ENCODE measurements at regions not wholly inside any gene's neighbourhood (a gene's known extent, or its start where the extent isn't known, plus 50 kb on each side); places are given as distances from the start of the nearest gene placed in this dataset.

DNA sequence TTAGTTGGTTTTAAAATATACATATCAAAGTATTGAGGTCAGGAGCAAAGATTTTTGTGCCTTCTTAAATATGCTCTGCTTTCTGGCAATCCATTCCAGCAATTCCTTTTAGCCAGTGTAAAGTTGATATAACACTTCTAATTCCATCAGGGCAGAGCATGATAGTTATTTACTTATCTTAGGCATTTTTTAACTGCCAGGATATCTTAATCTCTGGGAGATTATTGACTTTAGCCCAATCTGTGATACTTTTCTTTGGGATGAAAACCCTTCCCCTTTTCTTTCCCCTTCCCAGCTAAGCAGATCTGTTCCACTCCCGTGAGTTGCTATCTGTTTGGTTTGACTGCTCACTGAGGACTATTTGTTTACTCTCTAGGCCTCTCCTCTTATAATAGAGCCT lies 168.7 kb upstream of the RSPO3 start:
- no peaks in the 10 kb centered on the region for H3K4me1 ChIP-seq (ENCODE audit: control insufficient read depth in 1 of 2, insufficient read depth in 1 of 2, low read depth in 1 of 2, low read length in 1 of 2)
- TF ChIP-seq, protein P1, sequence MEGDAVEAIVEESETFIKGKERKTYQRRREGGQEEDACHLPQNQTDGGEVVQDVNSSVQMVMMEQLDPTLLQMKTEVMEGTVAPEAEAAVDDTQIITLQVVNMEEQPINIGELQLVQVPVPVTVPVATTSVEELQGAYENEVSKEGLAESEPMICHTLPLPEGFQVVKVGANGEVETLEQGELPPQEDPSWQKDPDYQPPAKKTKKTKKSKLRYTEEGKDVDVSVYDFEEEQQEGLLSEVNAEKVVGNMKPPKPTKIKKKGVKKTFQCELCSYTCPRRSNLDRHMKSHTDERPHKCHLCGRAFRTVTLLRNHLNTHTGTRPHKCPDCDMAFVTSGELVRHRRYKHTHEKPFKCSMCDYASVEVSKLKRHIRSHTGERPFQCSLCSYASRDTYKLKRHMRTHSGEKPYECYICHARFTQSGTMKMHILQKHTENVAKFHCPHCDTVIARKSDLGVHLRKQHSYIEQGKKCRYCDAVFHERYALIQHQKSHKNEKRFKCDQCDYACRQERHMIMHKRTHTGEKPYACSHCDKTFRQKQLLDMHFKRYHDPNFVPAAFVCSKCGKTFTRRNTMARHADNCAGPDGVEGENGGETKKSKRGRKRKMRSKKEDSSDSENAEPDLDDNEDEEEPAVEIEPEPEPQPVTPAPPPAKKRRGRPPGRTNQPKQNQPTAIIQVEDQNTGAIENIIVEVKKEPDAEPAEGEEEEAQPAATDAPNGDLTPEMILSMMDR (IDR thresholded peaks at IDR 0.05): no peak
- H3K4me3 ChIP-seq (ENCODE audit: low read depth in 1 of 2, low read length in 1 of 2): no peak overlapping the region
- H3K27me3 ChIP-seq: no peaks in the 10 kb centered on the region
- no peaks in the 10 kb centered on the region for H3K36me3 ChIP-seq
- no peaks in the 10 kb centered on the region for H3K9me3 ChIP-seq
- no peak overlapping the region for H3K27ac ChIP-seq

DNA sequence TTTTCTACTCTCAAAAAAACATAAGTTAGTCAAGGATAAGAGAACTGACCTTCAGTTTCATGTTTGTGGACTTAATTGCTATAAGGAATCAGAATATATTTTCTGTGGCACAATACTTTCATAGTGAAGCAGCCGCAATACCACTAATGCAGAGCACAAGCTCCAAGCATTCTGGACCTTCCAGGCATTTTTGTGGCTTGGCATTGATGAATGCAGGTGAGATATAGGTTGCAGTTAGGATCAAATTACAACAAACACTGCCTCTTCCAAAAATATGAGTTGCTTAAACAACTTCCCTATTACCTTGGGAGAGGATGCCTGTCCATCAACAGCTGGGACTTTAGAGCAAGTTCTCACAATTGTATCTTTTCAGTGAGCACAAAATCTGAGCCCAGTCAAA lies 162.8 kb upstream of the RSPO3 start:
- Histone ChIP-seq H3K27ac (no peak overlapping the region), H3K4me3 (ENCODE audit: low read depth in 1 of 2, low read length in 1 of 2) (no peak overlapping the region), H3K27me3 (no peaks in the 10 kb centered on the region), H3K9me3 (no peaks in the 10 kb centered on the region), H3K36me3 (no peaks in the 10 kb centered on the region), H3K4me1 (ENCODE audit: control insufficient read depth in 1 of 2, insufficient read depth in 1 of 2, low read depth in 1 of 2, low read length in 1 of 2) (no peaks in the 10 kb centered on the region)
- TF ChIP-seq, protein P1 (IDR thresholded peaks at IDR 0.05): no peak

DNA sequence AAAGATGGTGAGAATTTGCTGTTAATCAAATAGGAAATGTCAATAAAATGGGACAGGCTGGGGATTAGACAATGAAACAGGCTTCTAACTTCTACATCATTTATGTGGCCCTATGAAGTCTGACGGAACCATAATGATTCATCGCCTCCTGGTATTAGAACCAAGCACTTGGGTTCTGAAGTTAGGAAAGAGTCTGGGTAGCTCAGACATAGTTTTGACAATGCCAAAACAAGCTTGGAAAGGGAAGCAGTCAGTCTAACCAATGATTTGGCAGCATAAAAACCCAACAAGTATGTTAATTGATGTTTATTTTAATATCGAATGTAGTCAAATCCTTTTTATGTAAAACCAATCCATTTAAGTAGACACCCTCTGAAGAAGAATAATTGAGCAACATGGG lies 160.8 kb upstream of the RSPO3 start:
- TF ChIP-seq, protein P1 (IDR thresholded peaks at IDR 0.05): no peak
- no peak overlapping the region for H3K27ac ChIP-seq
- no peaks in the 10 kb centered on the region for H3K27me3 ChIP-seq
- H3K4me3 ChIP-seq (ENCODE audit: low read depth in 1 of 2, low read length in 1 of 2): no peak overlapping the region
- H3K36me3 ChIP-seq: no peaks in the 10 kb centered on the region
- H3K4me1 ChIP-seq (ENCODE audit: control insufficient read depth in 1 of 2, insufficient read depth in 1 of 2, low read depth in 1 of 2, low read length in 1 of 2): no peaks in the 10 kb centered on the region
- no peaks in the 10 kb centered on the region for H3K9me3 ChIP-seq

DNA sequence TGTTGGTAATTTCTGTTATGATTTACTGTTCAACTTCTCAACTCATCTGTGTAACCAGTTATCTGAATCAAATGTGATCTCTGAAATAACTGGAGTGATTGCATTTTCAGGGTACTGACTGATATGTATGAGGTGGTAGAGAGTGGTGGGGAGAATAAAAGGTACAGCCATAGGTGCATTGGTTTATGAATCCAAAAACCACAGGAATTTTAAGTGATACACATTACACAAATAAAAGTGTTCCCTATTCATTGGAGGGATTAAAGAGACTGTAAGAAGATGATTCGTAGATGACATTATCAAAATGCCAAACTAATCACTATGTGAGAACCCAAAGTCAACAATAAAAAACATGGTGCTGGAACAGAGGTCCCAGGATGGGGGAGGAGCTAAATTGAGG lies 158.7 kb upstream of the RSPO3 start:
- TF ChIP-seq, protein P1 (IDR thresholded peaks at IDR 0.05): no peak
- no peak overlapping the region for H3K4me3 ChIP-seq (ENCODE audit: low read depth in 1 of 2, low read length in 1 of 2)
- H3K36me3 ChIP-seq: no peaks in the 10 kb centered on the region
- no peaks in the 10 kb centered on the region for H3K27me3 ChIP-seq
- no peaks in the 10 kb centered on the region for H3K9me3 ChIP-seq
- no peak overlapping the region for H3K27ac ChIP-seq
- no peaks in the 10 kb centered on the region for H3K4me1 ChIP-seq (ENCODE audit: control insufficient read depth in 1 of 2, insufficient read depth in 1 of 2, low read depth in 1 of 2, low read length in 1 of 2)

DNA sequence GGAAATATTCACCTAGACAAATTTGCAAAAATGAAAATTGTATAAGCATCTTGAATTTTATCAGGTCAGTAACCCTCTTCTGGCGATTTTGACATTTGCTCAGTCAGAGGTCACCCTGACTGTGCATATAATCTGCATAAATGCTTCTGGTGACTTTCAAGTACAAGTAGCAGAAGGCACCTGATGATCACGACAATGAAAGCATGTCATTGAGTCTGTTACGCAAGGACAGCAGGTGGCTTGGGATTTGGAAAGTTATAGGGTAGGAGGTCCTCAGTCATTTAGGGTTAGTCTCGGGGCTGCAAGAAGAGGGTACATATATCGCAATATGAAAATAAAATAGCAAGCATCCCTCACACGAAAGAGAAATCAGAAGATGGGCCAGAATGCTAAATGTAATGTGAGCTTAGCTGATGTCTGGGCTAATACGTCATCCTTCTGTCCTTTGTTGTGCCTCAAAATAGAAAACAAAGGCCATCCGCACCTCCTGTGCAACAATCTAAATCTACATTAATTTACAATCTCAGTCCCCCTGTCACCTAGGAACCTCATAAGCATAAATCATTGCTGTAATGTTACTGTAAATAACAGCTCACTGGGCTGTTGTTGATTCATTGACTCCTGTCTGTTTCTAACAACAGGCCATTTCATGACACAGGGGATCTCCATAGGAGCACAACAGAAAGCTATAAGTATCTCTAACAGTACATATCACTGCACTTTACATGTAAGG lies 155.2 kb upstream of the RSPO3 start:
- Histone ChIP-seq H3K4me1 (ENCODE audit: control insufficient read depth in 1 of 2, insufficient read depth in 1 of 2, low read depth in 1 of 2, low read length in 1 of 2) (no peaks in the 10 kb centered on the region), H3K9me3 (no peaks in the 10 kb centered on the region), H3K27ac (no peak overlapping the region), H3K4me3 (ENCODE audit: low read depth in 1 of 2, low read length in 1 of 2) (no peak overlapping the region), H3K27me3 (no peaks in the 10 kb centered on the region), H3K36me3 (no peaks in the 10 kb centered on the region)
- TF ChIP-seq, protein P1 (IDR thresholded peaks at IDR 0.05): no peak

All from neutrophil (primary cell).